ENCODE measurements at regions not wholly inside any gene's neighbourhood (a gene's known extent, or its start where the extent isn't known, plus 50 kb on each side); places are given as distances from the start of the nearest gene placed in this dataset.

DNA sequence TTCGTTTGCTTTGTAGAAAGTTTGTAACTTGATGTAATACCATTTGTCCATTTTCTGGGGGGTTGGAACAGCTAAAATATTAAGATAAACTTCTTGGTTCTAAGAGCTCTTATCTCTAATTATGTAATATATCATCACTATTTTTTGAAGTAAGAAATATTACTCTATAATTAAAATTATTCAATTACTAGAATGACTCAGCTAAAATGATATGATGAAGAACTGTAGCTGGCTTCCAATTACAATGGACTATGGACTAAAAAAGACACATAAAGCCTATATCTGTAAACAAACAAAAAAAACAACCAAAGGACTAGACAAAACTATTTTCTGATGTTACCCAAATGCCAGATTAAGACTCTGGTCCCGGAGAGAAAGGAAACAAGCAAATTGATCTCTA lies 569.4 kb downstream of the PCDH18 start:
- Histone ChIP-seq H3K9me3 (ENCODE audit: low read length) (no peaks in the 10 kb centered on the region), H2AFZ (ENCODE audit: low read length) (no peak overlapping the region), H3K4me3 (ENCODE audit: low read length) (no peak overlapping the region), H3K79me2 (ENCODE audit: low read length) (no peaks in the 10 kb centered on the region), H3K27me3 (ENCODE audit: low read length) (no peaks in the 10 kb centered on the region), H3K36me3 (ENCODE audit: low read depth, low read length) (no peaks in the 10 kb centered on the region), H3K4me2 (ENCODE audit: low read length) (no peak overlapping the region), H3K4me1 (ENCODE audit: insufficient read depth, low read length) (no peaks in the 10 kb centered on the region; the same call in 1 of the 2 replicates), H3K9me2 (replicated peaks; ENCODE audit: low read length) (no peaks in the 10 kb centered on the region), H4K20me1 (ENCODE audit: low read length) (no peaks in the 10 kb centered on the region), H3K27ac (ENCODE audit: low read length) (no peak overlapping the region), H3F3A (ENCODE audit: low read length, unreplicated experiment) (no peaks in the 10 kb centered on the region), H3K9ac (ENCODE audit: low read length) (no peak overlapping the region)
- TF ChIP-seq CTCF (conservative IDR thresholded peaks at IDR 0.05; ENCODE audit: low read depth, low read length) (no peak), EZH2 (IDR thresholded peaks at IDR 0.05; ENCODE audit: low read length, unreplicated experiment) (no peak), EZH2phosphoT487 (IDR thresholded peaks at IDR 0.05; ENCODE audit: borderline replicate concordance, low read length) (no peak)
- CTCF ChIA-PET: no interaction called here
- no TSS peak for BruUV-seq (replicated peaks)
- intact Hi-C loops (cut with micrococcal nuclease): no loop called here
- POLR2A ChIA-PET (ENCODE audit: unreplicated experiment): no interaction called here
- ATAC-seq: no peak
- no peak for DNase-seq

GRCh38 chr4:136946307-136946907 lies 585.9 kb downstream of the PCDH18 start:
- Histone ChIP-seq H2AFZ (ENCODE audit: low read length) (no peak overlapping the region), H3K27me3 (ENCODE audit: low read length) (no peaks in the 10 kb centered on the region), H3K79me2 (ENCODE audit: low read length) (no peaks in the 10 kb centered on the region), H4K20me1 (ENCODE audit: low read length) (no peaks in the 10 kb centered on the region), H3K4me2 (ENCODE audit: low read length) (no peak overlapping the region), H3K9me3 (ENCODE audit: low read length) (no peaks in the 10 kb centered on the region), H3K27ac (ENCODE audit: low read length) (no peak overlapping the region), H3K4me1 (ENCODE audit: insufficient read depth, low read length) (no peaks in the 10 kb centered on the region), H3F3A (ENCODE audit: low read length, unreplicated experiment) (no peaks in the 10 kb centered on the region), H3K9me2 (replicated peaks; ENCODE audit: low read length) (no peaks in the 10 kb centered on the region), H3K36me3 (ENCODE audit: low read depth, low read length) (no peaks in the 10 kb centered on the region), H3K4me3 (ENCODE audit: low read length) (no peak overlapping the region), H3K9ac (ENCODE audit: low read length) (no peak overlapping the region)
- no peak for TF ChIP-seq CTCF (conservative IDR thresholded peaks at IDR 0.05; ENCODE audit: low read depth, low read length)
- TF ChIP-seq EZH2phosphoT487 (IDR thresholded peaks at IDR 0.05; ENCODE audit: borderline replicate concordance, low read length): no peak
- intact Hi-C loops (cut with micrococcal nuclease): no loop called here
- no TSS peak for BruUV-seq (replicated peaks)
- POLR2A ChIA-PET (ENCODE audit: unreplicated experiment): no interaction called here
- CTCF ChIA-PET: no interaction called here
- DNase-seq (no peak), ATAC-seq (no peak)

- no peak for TF ChIP-seq EZH2phosphoT487 (IDR thresholded peaks at IDR 0.05; ENCODE audit: borderline replicate concordance, low read length)
- no peak for TF ChIP-seq CTCF (conservative IDR thresholded peaks at IDR 0.05; ENCODE audit: low read depth, low read length)
- no peak for TF ChIP-seq EZH2 (IDR thresholded peaks at IDR 0.05; ENCODE audit: low read length, unreplicated experiment)
- ChIA-PET POLR2A (ENCODE audit: unreplicated experiment) (no interaction called here), CTCF (no interaction called here)
- no peak overlapping the region for H2AFZ ChIP-seq (ENCODE audit: low read length)
- no peak for DNase-seq
- H3K79me2 ChIP-seq (ENCODE audit: low read length): no peaks in the 10 kb centered on the region
- ATAC-seq: peak; percentile 50; the same call in 1 of the 2 replicates
- H3K27ac ChIP-seq (ENCODE audit: low read length): no peak overlapping the region
- intact Hi-C loops (cut with micrococcal nuclease): no loop called here
- no peaks in the 10 kb centered on the region for H3K9me2 ChIP-seq (replicated peaks; ENCODE audit: low read length)
- no peaks in the 10 kb centered on the region for H4K20me1 ChIP-seq (ENCODE audit: low read length)
- no peaks in the 10 kb centered on the region for H3K9me3 ChIP-seq (ENCODE audit: low read length)
- no peaks in the 10 kb centered on the region for H3F3A ChIP-seq (ENCODE audit: low read length, unreplicated experiment)
- no peaks in the 10 kb centered on the region; the same call in 1 of the 2 replicates for H3K4me1 ChIP-seq (ENCODE audit: insufficient read depth, low read length)
- BruUV-seq (replicated peaks): no TSS peak
- no peaks in the 10 kb centered on the region for H3K36me3 ChIP-seq (ENCODE audit: low read depth, low read length)
- H3K9ac ChIP-seq (ENCODE audit: low read length): no peak overlapping the region
- no peak overlapping the region for H3K4me2 ChIP-seq (ENCODE audit: low read length)
- H3K4me3 ChIP-seq (ENCODE audit: low read length): no peak overlapping the region
- H3K27me3 ChIP-seq (ENCODE audit: low read length): no peaks in the 10 kb centered on the region
Observed at GRCh38 chr4:136939781-136940180, 592.5 kb downstream of the PCDH18 start.
